Adrenal gland (tissue), 9 donors: ENCODE measurements at regions not wholly inside any gene's neighbourhood (a gene's known extent, or its start where the extent isn't known, plus 50 kb on each side); places are given as distances from the start of the nearest gene placed in this dataset.
"Not testable (repeated sequence)": the region's sequence is repeated elsewhere in the genome, so short reads cannot be mapped to it uniquely, and the experiment has no call there.

Source experiments
- DNase-seq, 7 donors: peaks; one replicate each; pipeline ENCODE4 v3.0.0-alpha.2; 2019 to 2020
- H3K27ac ChIP-seq, 5 donors: fragments of 200-600 bp; sonication (generic) in 4 of 5; 1 replicate in 3 of 5; 2 replicates in 2 of 5; pipeline versions ENCODE4 v1.5.1 to v1.8.0; 2016 to 2020; ENCODE audit warnings: mild to moderate bottlenecking in 1 of 5
- H3K27me3 ChIP-seq: fragments of 200-600 bp; 2 replicates; pipeline ENCODE4 v1.8.0; 2021
- H3K36me3 ChIP-seq, 2 donors: fragments of 200-600 bp; replicated peaks in 1 of 2; 1 replicate in 1 of 2; 2 replicates in 1 of 2; pipeline versions ENCODE4 v1.5.1 to v1.8.0; 2018 to 2022
- H3K4me1 ChIP-seq, 2 donors: fragments of 200-600 bp; replicated peaks in 1 of 2; 1 replicate in 1 of 2; 2 replicates in 1 of 2; pipeline versions ENCODE4 v1.5.1 to v1.8.0; 2018 to 2021
- H3K4me3 ChIP-seq, 4 donors: fragments of 200-600 bp; sonication (generic) in 3 of 4; one replicate each; pipeline ENCODE4 v1.5.1; 2016 to 2018
- H3K9me3 ChIP-seq, 3 donors: fragments of 200-600 bp; sonication (generic) in 1 of 3; replicated peaks in 1 of 3; 1 replicate in 2 of 3; 2 replicates in 1 of 3; pipeline versions ENCODE4 v1.5.1 to v1.8.0; 2016 to 2021
- POLR2A ChIP-seq, 2 donors: fragments of 450-650 bp; IDR thresholded peaks; one replicate each; pipeline ENCODE4 v1.6.1; 2017; ENCODE audit warnings: antibody characterized with exemption in 2 of 2, mild to moderate bottlenecking in 2 of 2, moderate library complexity in 1 of 2
- WGBS, 4 donors: extraction: QIAGEN DNeasy Blood & Tissue Kit in 2 of 4; methylation state at CpG; one replicate each; pipeline versions ENCODE4 v1.1.5 to v1.1.7; 2013 to 2017; 5-methylcytosine and 5-hydroxymethylcytosine counted together
- intact Hi-C, 2 donors: fragments of 100-400 bp; cut with DNase I; formaldehyde crosslinking; loops; one replicate each; pipeline versions ENCODE4 v1.14.1 to v1.15.0; 2022 to 2023
- TF ChIP-seq, protein P1 (sequence below), 6 experiments: fragments of 450-650 bp in 4 of 6; fragments of 200-600 bp in 2 of 6; sonication (generic) in 1 of 6; IDR thresholded peaks; 1 replicate in 5 of 6; 2 replicates in 1 of 6; pipeline versions ENCODE4 v1.5.1 to v1.8.0; 2016 to 2021; ENCODE audit warnings: antibody characterized with exemption in 6 of 6, mild to moderate bottlenecking in 2 of 6, moderate library complexity in 1 of 6
- donor health status: healthy with polysubstance abuse.
- donor health status: Bipolar disorder and iron deficiency.
- donor health status: DM: yes; HTN: yes; CAD: no.
- donor health status: DM: no; HTN: no; CAD: no.
- donor health status: DM: no; HTN: no; CAD: no.

DNA sequence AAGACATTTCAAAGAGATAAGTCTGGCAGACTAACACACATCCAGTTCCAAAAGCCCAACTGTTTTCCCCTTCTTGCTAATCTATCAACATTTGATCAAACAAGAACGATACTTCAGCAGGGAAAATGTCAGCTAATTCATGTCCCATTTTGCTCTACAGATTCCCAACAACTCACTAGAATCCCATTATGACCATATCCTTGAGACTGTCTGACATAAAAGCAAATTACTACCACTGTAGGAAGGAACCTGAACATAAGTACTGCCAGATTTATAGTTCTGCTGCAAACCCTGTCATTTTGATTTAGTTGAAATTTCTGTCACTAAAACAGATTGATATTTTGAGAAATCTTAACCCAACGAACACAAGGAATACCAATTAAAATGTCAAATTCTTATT is 193.0 kb upstream of the REG3G start:
- intact Hi-C loops, result no loop called here
- Histone ChIP-seq H3K9me3 (no peaks in the 10 kb centered on the region), H3K36me3 (no peaks in the 10 kb centered on the region), H3K4me1 (no peaks in the 10 kb centered on the region), H3K27me3 (no peaks in the 10 kb centered on the region), H3K27ac (no peak overlapping the region), H3K4me3 (no peak overlapping the region)
- WGBS, 4 donors, result 36 to 56% (median 45%) methylated on average over 2 of the region's 2 CpGs
- no peak for DNase-seq
- TF ChIP-seq, protein P1, sequence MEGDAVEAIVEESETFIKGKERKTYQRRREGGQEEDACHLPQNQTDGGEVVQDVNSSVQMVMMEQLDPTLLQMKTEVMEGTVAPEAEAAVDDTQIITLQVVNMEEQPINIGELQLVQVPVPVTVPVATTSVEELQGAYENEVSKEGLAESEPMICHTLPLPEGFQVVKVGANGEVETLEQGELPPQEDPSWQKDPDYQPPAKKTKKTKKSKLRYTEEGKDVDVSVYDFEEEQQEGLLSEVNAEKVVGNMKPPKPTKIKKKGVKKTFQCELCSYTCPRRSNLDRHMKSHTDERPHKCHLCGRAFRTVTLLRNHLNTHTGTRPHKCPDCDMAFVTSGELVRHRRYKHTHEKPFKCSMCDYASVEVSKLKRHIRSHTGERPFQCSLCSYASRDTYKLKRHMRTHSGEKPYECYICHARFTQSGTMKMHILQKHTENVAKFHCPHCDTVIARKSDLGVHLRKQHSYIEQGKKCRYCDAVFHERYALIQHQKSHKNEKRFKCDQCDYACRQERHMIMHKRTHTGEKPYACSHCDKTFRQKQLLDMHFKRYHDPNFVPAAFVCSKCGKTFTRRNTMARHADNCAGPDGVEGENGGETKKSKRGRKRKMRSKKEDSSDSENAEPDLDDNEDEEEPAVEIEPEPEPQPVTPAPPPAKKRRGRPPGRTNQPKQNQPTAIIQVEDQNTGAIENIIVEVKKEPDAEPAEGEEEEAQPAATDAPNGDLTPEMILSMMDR (IDR thresholded peaks at IDR 0.05), result no peak
- no peak for TF ChIP-seq POLR2A (IDR thresholded peaks at IDR 0.05)

DNA sequence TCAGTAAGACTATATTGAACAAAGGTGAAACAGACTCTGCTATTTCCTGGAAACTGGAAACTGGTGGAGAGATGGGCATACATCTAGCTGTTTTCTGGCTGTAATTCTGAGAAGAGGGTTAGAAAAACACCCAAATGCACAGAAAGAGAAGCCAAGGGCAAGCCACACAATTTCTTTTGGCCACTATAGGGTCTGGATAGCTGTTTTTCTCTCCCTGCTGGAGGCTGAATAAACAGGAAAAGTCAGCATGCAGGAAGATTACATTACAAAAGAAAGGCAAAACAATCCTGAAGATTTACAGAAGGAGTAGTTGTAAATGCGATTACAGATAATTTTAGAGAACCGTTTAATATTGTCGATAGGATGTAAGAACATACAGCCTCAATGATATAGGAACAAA is 186.2 kb upstream of the REG3G start:
- Histone ChIP-seq H3K36me3 (no peaks in the 10 kb centered on the region), H3K4me1 (no peaks in the 10 kb centered on the region), H3K27ac (no peak overlapping the region), H3K27me3 (no peaks in the 10 kb centered on the region), H3K9me3 (no peaks in the 10 kb centered on the region), H3K4me3 (no peak overlapping the region)
- no peak for DNase-seq
- TF ChIP-seq POLR2A (IDR thresholded peaks at IDR 0.05), result no peak
- TF ChIP-seq, protein P1 (IDR thresholded peaks at IDR 0.05), result no peak
- intact Hi-C loops, result no loop called here
- WGBS, 4 donors, result 39 to 49% (median 42%) methylated on average over 3 of the region's 3 CpGs

DNA sequence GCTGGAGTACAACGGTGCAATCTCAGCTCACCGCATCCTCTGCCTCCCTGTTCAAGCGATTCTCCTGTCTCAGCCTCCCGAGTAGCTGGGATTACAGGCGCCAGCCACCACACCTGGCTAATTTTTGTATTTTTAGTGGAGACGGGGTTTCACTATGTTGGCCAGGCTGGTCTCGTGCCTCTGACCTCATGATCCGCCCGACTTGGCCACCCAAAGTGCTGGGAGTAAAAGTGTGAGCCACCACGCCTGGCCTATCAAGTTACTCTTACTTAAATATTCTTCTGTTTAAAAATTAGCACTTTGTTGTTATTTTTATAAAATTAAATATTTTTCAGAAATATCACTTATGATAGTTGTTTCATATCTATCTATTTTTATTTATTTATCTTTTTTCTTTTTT is 185.2 kb upstream of the REG3G start:
- DNase-seq, H3K27me3 ChIP-seq, H3K9me3 ChIP-seq, H3K36me3 ChIP-seq, H3K27ac ChIP-seq, H3K4me3 ChIP-seq, H3K4me1 ChIP-seq, intact Hi-C loops: not testable (repeated sequence)
- WGBS, 4 donors, result 88 to 95% (median 91%) methylated on average over 10 of the region's 10 CpGs

DNA sequence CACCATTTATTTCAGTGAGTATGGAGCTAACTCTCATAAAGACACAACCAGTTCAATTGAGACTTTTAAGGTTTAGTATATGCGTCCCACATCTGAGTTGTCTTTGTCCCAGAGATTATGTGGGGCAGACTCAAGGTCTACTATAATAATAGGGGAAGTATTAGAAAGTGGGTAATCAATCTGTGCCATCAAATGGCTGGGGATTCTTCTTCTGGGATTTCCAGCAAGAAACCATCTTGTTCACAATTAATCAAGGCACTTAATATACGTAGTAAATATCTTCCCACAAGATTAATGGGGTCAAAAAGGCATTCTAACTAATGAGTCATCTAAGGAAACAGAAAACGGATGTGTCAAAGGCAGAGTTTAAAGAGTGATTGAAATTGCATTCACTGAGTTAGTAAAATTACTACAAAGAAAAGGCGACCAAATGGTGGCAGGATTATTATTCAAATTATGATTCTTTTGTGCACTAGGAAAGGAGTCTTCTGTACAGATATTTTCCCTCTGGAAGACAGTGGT is 179.8 kb upstream of the REG3G start:
- Histone ChIP-seq H3K9me3 (no peaks in the 10 kb centered on the region), H3K4me1 (no peaks in the 10 kb centered on the region), H3K36me3 (no peaks in the 10 kb centered on the region), H3K4me3 (no peak overlapping the region), H3K27me3 (no peaks in the 10 kb centered on the region), H3K27ac (no peak overlapping the region)
- no peak for TF ChIP-seq POLR2A (IDR thresholded peaks at IDR 0.05)
- TF ChIP-seq, protein P1 (IDR thresholded peaks at IDR 0.05), result no peak
- no peak for DNase-seq
- intact Hi-C loops, result no loop called here
- 39 to 48% (median 44%) methylated on average over 4 of the region's 4 CpGs for WGBS, 4 donors

DNA sequence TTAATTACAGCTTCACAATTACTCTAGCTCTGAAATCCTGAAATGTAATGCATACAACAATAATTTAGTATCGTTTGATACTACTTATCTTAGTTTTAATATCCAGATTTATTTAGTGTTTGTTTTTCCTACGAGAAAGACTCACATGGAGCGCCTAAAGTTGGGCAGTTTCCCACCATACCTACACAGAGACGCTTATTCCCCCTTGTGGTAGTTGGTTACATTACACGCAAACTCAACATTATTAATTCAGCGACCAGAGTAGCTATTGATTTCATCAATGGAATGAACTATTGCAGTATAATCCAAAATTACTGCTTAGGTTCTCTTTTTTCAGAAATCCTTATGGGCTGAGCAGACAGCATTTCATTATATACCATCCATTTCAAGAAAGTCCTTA is 164.0 kb upstream of the REG3G start:
- no peaks in the 10 kb centered on the region for H3K27me3 ChIP-seq
- no peak for TF ChIP-seq POLR2A (IDR thresholded peaks at IDR 0.05)
- TF ChIP-seq, protein P1 (IDR thresholded peaks at IDR 0.05), result peak; percentile 15 to 50 (median 38)
- H3K9me3 ChIP-seq, result no peaks in the 10 kb centered on the region
- H3K27ac ChIP-seq, result no peak overlapping the region
- no peaks in the 10 kb centered on the region for H3K36me3 ChIP-seq
- no peaks in the 10 kb centered on the region for H3K4me1 ChIP-seq
- DNase-seq, result peak in 3 of 7 donors; percentile 7 to 19 (median 17)
- WGBS, 4 donors, result 56 to 68% (median 60%) methylated on average over 6 of the region's 6 CpGs
- intact Hi-C loops, result loop anchor here in 1 of 2 donors (10.0 kb wide), 1 partner anchor 187 kb away; no protein-coding TSS in a partner anchor
- H3K4me3 ChIP-seq, result no peak overlapping the region
